K562 (cell line): ENCODE measurements at regions not wholly inside any gene's neighbourhood (a gene's known extent, or its start where the extent isn't known, plus 50 kb on each side); places are given as distances from the start of the nearest gene placed in this dataset.

ENCODE experiments used
- ATAC-seq: fragments of 200-7000 bp; cut with Tn5 transposase; 3 replicates; pipeline ENCODE4 v1.9.1; 2020; ENCODE audit warnings: moderate library complexity
- BruUV-seq: library from RNA; stranded (reverse); fragments of 400-500 nt; replicated peaks from 2 replicates; lab custom pipeline; 2021; lab: Mats Ljungman, UMichigan
- CTCF ChIA-PET: fragments of 300-600 bp; formaldehyde crosslinking; extraction: SDS; loops from one replicate; lab custom pipeline; 2021; ENCODE audit warnings: low intra/inter-chr PET ratio; lab: Yijun Ruan, JAX
- POLR2A ChIA-PET: fragments of 300-600, 350-650 bp; sonication (Branson Sonifier 250); formaldehyde crosslinking; extraction: SDS; loops from one replicate; lab custom pipeline; 2021; ENCODE audit warnings: antibody characterized with exemption, inconsistent platforms; lab: Yijun Ruan, JAX
- DNase-seq, 4 experiments: peaks; one replicate each; pipeline versions ENCODE4 v3.0.0 to v3.0.0-alpha.2; 2011 to 2018; ENCODE audit warnings: low spot score in 3 of 4, mixed read lengths in 3 of 4; ENCODE audit errors: extremely low read depth in 1 of 4
- FAIRE-seq: peaks from 2 replicates; lab custom pipeline; 2011; peaks lifted over from hg19 to GRCh38; lab: Jason Lieb, UNC
- H2AFZ ChIP-seq: 2 replicates; pipeline ENCODE4 v1.6.0; 2011; ENCODE audit warnings: low read depth, low read length, control low read depth, inconsistent platforms
- H3K27ac ChIP-seq: fragments of 200-600 bp; 3 replicates; pipeline ENCODE4 v1.8.0; 2011; ENCODE audit warnings: low read depth, mild to moderate bottlenecking, control low read depth, inconsistent platforms, low read length, moderate library complexity, mixed read lengths; ENCODE audit errors: extremely low read depth
- H3K27me3 ChIP-seq, 2 experiments: fragments of 300-600 bp in 1 of 2; 2 replicates in 1 of 2; 3 replicates in 1 of 2; pipeline versions ENCODE4 v1.6.0 to v1.8.0; 2011; ENCODE audit warnings: inconsistent platforms in 2 of 2, low read length in 2 of 2, mild to moderate bottlenecking in 1 of 2, mixed read lengths in 1 of 2, moderate library complexity in 1 of 2; ENCODE audit not compliant: control insufficient read depth in 2 of 2, insufficient read depth in 2 of 2
- H3K36me3 ChIP-seq: fragments of 300-600 bp; 3 replicates; pipeline ENCODE4 v1.8.0; 2011; ENCODE audit warnings: mild to moderate bottlenecking, low read length, inconsistent platforms; ENCODE audit not compliant: control insufficient read depth, insufficient read depth
- H3K4me1 ChIP-seq, 2 experiments: fragments of 200-600 bp in 1 of 2; replicated peaks in 1 of 2; 2 replicates in 1 of 2; 3 replicates in 1 of 2; pipeline versions ENCODE4 v1.5.1 to v1.8.0; 2011; ENCODE audit warnings: inconsistent platforms in 2 of 2, low read length in 2 of 2, mild to moderate bottlenecking in 1 of 2, mixed read lengths in 1 of 2, moderate library complexity in 1 of 2; ENCODE audit not compliant: control insufficient read depth in 2 of 2, insufficient read depth in 2 of 2
- H3K4me2 ChIP-seq: 2 replicates; pipeline ENCODE4 v1.6.1; 2011; ENCODE audit warnings: low read length, control low read depth, inconsistent platforms, mixed read lengths; ENCODE audit not compliant: insufficient read depth
- H3K4me3 ChIP-seq: fragments of 200-600 bp; sonication (generic), shearing (Covaris generic); 2 replicates; pipeline ENCODE4 v1.5.1; 2016; ENCODE audit warnings: control low read depth, inconsistent platforms
- H3K79me2 ChIP-seq: fragments of 200-600 bp; 3 replicates; pipeline ENCODE4 v1.8.0; 2011; ENCODE audit warnings: low read length, inconsistent platforms; ENCODE audit not compliant: control insufficient read depth, insufficient read depth
- H3K9ac ChIP-seq, 2 experiments: 2 replicates each; pipeline versions ENCODE4 v1.6.0 to v1.6.1; 2011; ENCODE audit warnings: low read depth in 2 of 2, low read length in 2 of 2, control low read depth in 1 of 2, inconsistent platforms in 1 of 2, mild to moderate bottlenecking in 1 of 2, mixed read lengths in 1 of 2; ENCODE audit not compliant: insufficient read depth in 1 of 2
- H3K9me1 ChIP-seq: one replicate; pipeline ENCODE4 v1.6.0; 2011; ENCODE audit warnings: inconsistent platforms, mild to moderate bottlenecking, low read length, moderate library complexity; ENCODE audit not compliant: control insufficient read depth, insufficient read depth
- H3K9me3 ChIP-seq: replicated peaks from 2 replicates; pipeline ENCODE4 v1.5.1; 2011; ENCODE audit warnings: low read depth, low read length, inconsistent platforms; ENCODE audit not compliant: control insufficient read depth, insufficient read depth
- H4K20me1 ChIP-seq: replicated peaks from 2 replicates; pipeline ENCODE4 v1.6.1; 2011; ENCODE audit warnings: low read length, inconsistent platforms, mixed read lengths; ENCODE audit not compliant: control insufficient read depth, insufficient read depth
- ELK3 ChIP-seq: fragments of 450-650 bp; formaldehyde crosslinking; IDR thresholded peaks from 2 replicates; pipeline ENCODE4 v1.4.0; 2020; ENCODE audit warnings: mild to moderate bottlenecking
- FOXK2 ChIP-seq, 2 experiments: fragments of 450-650 bp; IDR thresholded peaks in 1 of 2; conservative IDR thresholded peaks in 1 of 2; 2 replicates each; pipeline ENCODE4 v1.6.1; 2016; ENCODE audit warnings: low read depth in 2 of 2, mild to moderate bottlenecking in 1 of 2
- GABPA ChIP-seq: fragments of 200-800 bp; sonication (Bioruptor generic); conservative IDR thresholded peaks from 2 replicates; pipeline ENCODE4 v1.6.1; 2016; ENCODE audit warnings: low read depth, missing genetic modification characterization, missing compliant biosample characterization
- HEY1 ChIP-seq: fragments of 250-450 bp; sonication (Bioruptor Pico); IDR thresholded peaks from 2 replicates; pipeline ENCODE4 v1.5.0; 2020; ENCODE audit warnings: mild to moderate bottlenecking, moderate library complexity, borderline replicate concordance
- HNRNPK ChIP-seq: fragments of 200-400 bp; formaldehyde crosslinking; IDR thresholded peaks from one replicate; pipeline ENCODE4 v1.6.1; 2018; ENCODE audit warnings: mild to moderate bottlenecking, low read depth, low read length; ENCODE audit not compliant: poor library complexity, severe bottlenecking
- KHSRP ChIP-seq: fragments of 450-650 bp; IDR thresholded peaks from 2 replicates; pipeline ENCODE4 v1.6.1; 2017
- MYC ChIP-seq, 2 experiments: fragments of 250-450 bp in 1 of 2; sonication (Bioruptor Pico) in 1 of 2; IDR thresholded peaks; 2 replicates each; pipeline versions ENCODE4 v1.5.1 to v1.6.1; 2012 to 2021; ENCODE audit warnings: low read depth in 2 of 2, borderline replicate concordance in 1 of 2, improper control_type of control experiment in 1 of 2, low read length in 1 of 2, mild to moderate bottlenecking in 1 of 2, moderate library complexity in 1 of 2
- NFATC3 ChIP-seq: fragments of 450-650 bp; IDR thresholded peaks from 2 replicates; pipeline ENCODE4 v1.6.1; 2017; ENCODE audit warnings: mild to moderate bottlenecking
- RBM15 ChIP-seq: fragments of 200-400 bp; formaldehyde crosslinking; IDR thresholded peaks from 2 replicates; pipeline ENCODE4 v1.6.1; 2018; ENCODE audit warnings: mild to moderate bottlenecking, low read length, moderate library complexity; ENCODE audit not compliant: insufficient read depth
- SIX5 ChIP-seq, 2 experiments: IDR thresholded peaks; 2 replicates each; pipeline ENCODE4 v1.6.1; 2011; ENCODE audit warnings: low read length in 2 of 2, borderline replicate concordance in 1 of 2, low read depth in 1 of 2, mild to moderate bottlenecking in 1 of 2, moderate library complexity in 1 of 2; ENCODE audit not compliant: insufficient read depth in 1 of 2
- ZFPM2 ChIP-seq: fragments of 250-450 bp; sonication (Bioruptor Pico); IDR thresholded peaks from 2 replicates; pipeline ENCODE4 v1.5.1; 2022; ENCODE audit warnings: mild to moderate bottlenecking
- ZNF512 ChIP-seq: IDR thresholded peaks from 2 replicates; pipeline ENCODE4 v1.6.1; 2016; ENCODE audit warnings: missing genetic modification characterization, missing compliant biosample characterization
- WGBS: fragments of 100-300 bp; shearing (Covaris generic); methylation state at CpG from one replicate; pipeline ENCODE4 v1.1.6; 2016; ENCODE audit warnings: low coverage, mixed read lengths; ENCODE audit not compliant: insufficient coverage; ENCODE audit errors: missing lambda C conversion rate; 5-methylcytosine and 5-hydroxymethylcytosine counted together
- in situ Hi-C: fragments of 300-500 bp; cut with MboI; formaldehyde crosslinking; loops from 4 replicates; pipeline ENCODE4 v1.15.0; 2018; ENCODE audit warnings: inconsistent platforms, mixed read lengths
- intact Hi-C: fragments of 100-400 bp; cut with micrococcal nuclease; formaldehyde crosslinking; loops from 2 replicates; pipeline ENCODE4 v1.14.2; 2022

GRCh38 chr10:47151920-47152319 is 148.1 kb upstream of the GDF10 start:
- Histone ChIP-seq H3K4me2 (no peak overlapping the region), H2AFZ (no peak overlapping the region), H3K36me3 (no peaks in the 10 kb centered on the region), H3K9me3 (no peaks in the 10 kb centered on the region), H4K20me1 (no peaks in the 10 kb centered on the region), H3K27ac (no peak overlapping the region), H3K9me1 (no peaks in the 10 kb centered on the region), H3K27me3 (no peaks in the 10 kb centered on the region; a peak in 2 of 5 replicates), H3K4me1 (no peaks in the 10 kb centered on the region), H3K4me3 (no peak overlapping the region), H3K79me2 (no peaks in the 10 kb centered on the region), H3K9ac (no peak overlapping the region)
- ChIA-PET POLR2A (interaction anchor here (0.6 kb wide), 1 partner anchor 14 kb away, joined by 3 read pairs; no protein-coding TSS in a partner anchor), CTCF (no interaction called here)
- FAIRE-seq (no peak), ATAC-seq (no peak), DNase-seq (no peak)
- WGBS = 0% methylated on average over 6 of the region's 6 CpGs
- intact Hi-C loops (no loop called here), in situ Hi-C loops (no loop called here)
- BruUV-seq = no TSS peak
- no peak for TF ChIP-seq KHSRP
- no peak for TF ChIP-seq RBM15
- no peak for TF ChIP-seq ZNF512 (tag)
- no peak for TF ChIP-seq ZFPM2 (CRISPR knock-in tag)
- TF ChIP-seq GABPA (tag) = no peak
- no peak for TF ChIP-seq ELK3
- TF ChIP-seq HEY1 = no peak
- TF ChIP-seq FOXK2 (conservative IDR thresholded peaks at IDR 0.05 in 1 of 2, IDR thresholded peaks at IDR 0.05 in 1 of 2; ENCODE audit: low read depth in 2 of 2) = no peak
- no peak for TF ChIP-seq MYC (IDR thresholded peaks at IDR 0.05; ENCODE audit: low read depth, low read length)
- no peak for TF ChIP-seq MYC (CRISPR knock-in tag; IDR thresholded peaks at IDR 0.05; ENCODE audit: borderline replicate concordance, low read depth)
- no peak for TF ChIP-seq SIX5 (IDR thresholded peaks at IDR 0.05; ENCODE audit: borderline replicate concordance in 1 of 2, insufficient read depth in 1 of 2, low read depth in 1 of 2, low read length in 2 of 2)
- no peak for TF ChIP-seq NFATC3
- no peak for TF ChIP-seq HNRNPK
- TF ChIP-seq, all 486 proteins: peak for 0
